D721Med (cell line): ENCODE measurements at regions not wholly inside any gene's neighbourhood (a gene's known extent, or its start where the extent isn't known, plus 50 kb on each side); places are given as distances from the start of the nearest gene placed in this dataset.

Experiments
- DNase-seq: peaks from one replicate; pipeline ENCODE4 v3.0.0; 2011; ENCODE audit warnings: low spot score; ENCODE audit not compliant: insufficient read length
- FAIRE-seq: peaks from 2 replicates; lab custom pipeline; 2011; peaks lifted over from hg19 to GRCh38; lab: Jason Lieb, UNC
- CTCF ChIP-seq: IDR thresholded peaks from 2 replicates; pipeline ENCODE4 v1.5.1; 2012; ENCODE audit warnings: mild to moderate bottlenecking, control low read depth; ENCODE audit not compliant: insufficient read depth; ENCODE audit errors: missing control alignments

GRCh38 chr10:70939441-70940003 is 51.2 kb upstream of the PCBD1 start:
- TF ChIP-seq CTCF: no peak
- FAIRE-seq: no peak
- no peak for DNase-seq

GRCh38 chr10:70940834-70941568 is 52.6 kb upstream of the PCBD1 start:
- TF ChIP-seq CTCF: no peak
- FAIRE-seq: no peak
- no peak for DNase-seq

- FAIRE-seq (no peak), DNase-seq (no peak)
- TF ChIP-seq CTCF: no peak
Measured at GRCh38 chr10:70942125-70942524, 53.8 kb upstream of the PCBD1 start.

GRCh38 chr10:70942725-70943124 is 54.4 kb upstream of the PCBD1 start:
- no peak for TF ChIP-seq CTCF

GRCh38 chr10:70943249-70943648 is 54.9 kb upstream of the PCBD1 start:
- DNase-seq (no peak), FAIRE-seq (no peak)
- no peak for TF ChIP-seq CTCF

More at GRCh38 chr10:70942725-70943124, 54.4 kb upstream of the PCBD1 start:
- DNase-seq (no peak), FAIRE-seq (no peak)

- no peak for DNase-seq
- no peak for FAIRE-seq
- no peak for TF ChIP-seq CTCF
Measured at GRCh38 chr10:70943841-70944466, 55.6 kb upstream of the PCBD1 start.

GRCh38 chr10:70950037-70950436 is 61.7 kb upstream of the PCBD1 start:
- DNase-seq: no peak
- no peak for TF ChIP-seq CTCF
- FAIRE-seq: no peak
